ENCODE measurements at regions not wholly inside any gene's neighbourhood (a gene's known extent, or its start where the extent isn't known, plus 50 kb on each side); places are given as distances from the start of the nearest gene placed in this dataset.
"Not testable (repeated sequence)": the region's sequence is repeated elsewhere in the genome, so short reads cannot be mapped to it uniquely, and the experiment has no call there.

DNA sequence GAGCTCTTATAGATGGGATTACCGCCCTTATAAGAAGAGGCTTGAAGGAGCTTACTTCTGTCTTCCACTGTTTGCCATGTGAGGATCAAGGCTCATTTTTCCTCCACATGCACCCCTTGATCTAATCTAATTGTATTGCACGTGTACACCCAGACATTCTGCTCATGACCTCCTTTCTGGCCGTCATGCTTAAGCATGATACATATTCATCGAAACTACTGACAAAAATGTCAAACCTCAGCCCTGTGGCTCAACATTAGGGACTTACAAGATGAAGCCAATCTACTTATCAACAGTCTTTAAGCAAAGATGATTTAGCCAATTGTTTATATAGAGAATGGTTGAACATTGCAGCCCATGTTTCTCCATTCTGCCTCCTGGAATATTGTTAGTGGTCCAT, 127.6 kb downstream of the XCL2 start:
- DNase-seq = no peak

DNA sequence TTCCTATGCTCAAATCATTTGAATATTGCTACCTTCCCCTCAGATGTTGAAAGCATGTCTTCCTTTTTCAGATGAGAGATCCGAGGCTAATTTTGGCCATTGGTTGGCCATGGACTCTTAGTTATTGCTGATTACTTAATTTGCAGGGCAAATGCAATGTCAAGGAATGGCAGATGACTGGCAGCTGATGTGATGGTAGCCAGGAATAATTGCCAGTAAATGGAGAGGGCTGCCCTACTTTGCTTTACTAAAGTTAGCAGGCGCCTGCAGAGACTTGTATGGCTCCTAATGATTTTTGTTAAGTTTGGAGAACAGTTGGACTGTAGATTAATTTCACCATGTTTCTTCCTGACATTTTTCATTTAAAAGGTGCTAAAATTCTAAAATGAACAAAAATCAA, 128.9 kb downstream of the XCL2 start:
- DNase-seq = no peak

DNA sequence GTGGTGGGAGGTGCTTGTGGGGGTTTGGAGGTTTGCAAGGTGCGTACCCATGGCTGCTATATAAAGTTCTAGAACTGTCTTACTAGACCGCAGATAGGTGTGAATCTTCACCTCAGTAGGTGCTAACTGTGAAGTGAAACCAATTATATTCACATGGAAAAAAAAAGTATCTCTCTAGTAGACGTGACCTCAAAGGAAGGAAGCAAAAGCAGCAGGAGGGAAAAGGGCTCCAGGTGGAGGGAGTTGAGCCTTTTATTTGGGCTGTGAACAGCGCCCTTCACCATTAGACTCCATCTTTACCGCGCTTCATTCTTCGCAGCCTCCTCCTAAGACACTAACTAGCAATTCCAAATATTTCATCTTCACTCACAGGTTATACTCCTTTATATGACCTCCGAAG, 129.8 kb downstream of the TBX19 start:
- no peak for DNase-seq

DNA sequence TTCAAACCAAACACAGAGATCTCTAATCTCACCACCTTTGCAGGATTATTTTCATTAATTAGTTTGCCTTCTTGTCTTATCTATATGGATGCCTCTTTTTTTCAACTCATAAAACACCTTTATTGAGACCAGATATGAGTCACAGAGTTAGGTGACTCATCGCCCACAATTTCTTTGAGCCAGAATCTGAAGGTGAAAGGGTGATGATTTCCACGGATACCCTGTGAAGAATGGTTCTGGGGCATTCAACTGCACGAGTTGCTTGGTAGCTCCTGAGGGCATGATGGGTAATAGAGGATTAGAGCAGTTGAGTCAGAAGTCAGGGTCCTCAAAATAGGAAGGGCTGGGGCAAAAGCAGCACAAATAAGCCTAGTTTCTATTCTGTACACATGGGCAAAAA, 128.2 kb downstream of the TBX19 start:
- no peak for DNase-seq

DNA sequence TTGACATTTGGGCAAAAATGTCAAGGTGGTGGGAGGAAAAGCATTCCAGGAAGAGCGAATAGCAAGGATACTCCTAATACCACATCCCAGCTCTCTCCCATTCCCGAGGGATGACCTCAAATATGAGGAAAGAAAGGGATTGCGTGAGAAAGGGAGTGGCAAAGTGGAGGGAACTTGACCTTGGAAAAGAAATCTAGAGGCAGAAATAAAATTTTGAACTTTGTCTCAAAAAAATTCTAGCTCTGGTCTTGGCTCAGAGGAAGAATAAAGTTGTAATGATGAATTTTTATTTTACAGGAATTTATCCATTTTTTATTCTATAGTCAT, 127.8 kb downstream of the TBX19 start:
- no peak for DNase-seq

DNA sequence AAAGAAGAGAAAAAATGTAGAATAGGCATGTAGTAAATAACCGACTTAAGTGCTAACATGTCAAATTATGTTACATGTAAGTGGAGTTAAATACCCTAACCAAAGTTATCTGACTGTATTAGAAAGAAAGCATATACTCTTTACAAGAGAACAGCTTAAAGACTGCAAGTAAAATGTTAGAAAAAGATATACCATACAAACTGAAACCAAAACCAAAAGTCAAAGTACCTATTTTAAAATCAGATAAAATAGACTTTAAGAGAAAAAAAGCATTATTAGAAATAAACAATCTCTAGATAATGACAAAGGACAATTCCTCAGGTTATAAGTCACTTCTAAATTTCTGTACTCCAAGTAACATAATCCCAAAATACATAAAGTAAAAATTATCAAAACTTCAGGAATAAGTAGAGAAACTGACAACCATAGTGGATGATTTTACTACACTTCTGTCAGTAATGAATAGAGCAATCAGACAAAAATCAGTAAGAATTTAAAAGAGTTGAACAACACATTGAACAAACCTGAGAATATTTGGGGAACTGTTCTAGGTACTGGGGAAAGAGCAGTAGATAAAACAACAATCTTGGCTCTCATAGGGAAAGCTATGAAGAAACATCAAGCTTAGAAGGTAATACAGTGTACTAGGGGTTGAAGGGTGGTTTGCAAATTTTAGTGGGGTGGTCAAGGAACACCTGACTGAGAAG, 127.3 kb downstream of the TBX19 start:
- DNase-seq = no peak

DNA sequence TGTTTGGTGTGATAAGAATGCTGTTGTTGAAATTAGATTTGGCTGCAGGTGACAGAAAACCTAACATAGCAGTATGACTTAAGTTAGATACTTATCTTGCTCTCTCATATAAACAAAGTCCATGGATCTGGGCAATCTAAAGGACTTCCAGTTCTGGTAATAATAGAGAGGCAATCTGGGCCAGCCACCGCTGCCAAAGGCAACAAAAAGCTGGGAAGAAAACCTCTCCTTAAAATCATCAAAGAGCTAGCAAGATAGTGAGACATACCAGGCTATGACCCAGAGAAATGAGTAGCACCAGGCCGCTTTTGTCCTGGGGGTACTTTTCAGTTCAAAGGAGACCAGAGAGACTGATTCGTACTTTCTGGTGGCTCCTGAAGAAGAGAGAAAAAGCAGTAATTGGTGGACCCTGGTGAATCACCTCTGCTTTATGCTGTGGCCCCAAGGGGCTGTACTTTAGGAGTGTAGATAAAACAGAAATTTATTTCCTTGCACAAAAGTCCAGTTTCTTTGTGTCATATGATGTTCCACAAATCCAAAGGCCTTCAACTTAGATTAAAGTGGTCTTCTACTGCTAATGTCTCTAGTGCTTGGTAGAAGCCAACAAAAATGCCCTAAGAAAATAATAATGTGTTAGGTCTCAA, 125.4 kb downstream of the TBX19 start:
- DNase-seq = no peak

DNA sequence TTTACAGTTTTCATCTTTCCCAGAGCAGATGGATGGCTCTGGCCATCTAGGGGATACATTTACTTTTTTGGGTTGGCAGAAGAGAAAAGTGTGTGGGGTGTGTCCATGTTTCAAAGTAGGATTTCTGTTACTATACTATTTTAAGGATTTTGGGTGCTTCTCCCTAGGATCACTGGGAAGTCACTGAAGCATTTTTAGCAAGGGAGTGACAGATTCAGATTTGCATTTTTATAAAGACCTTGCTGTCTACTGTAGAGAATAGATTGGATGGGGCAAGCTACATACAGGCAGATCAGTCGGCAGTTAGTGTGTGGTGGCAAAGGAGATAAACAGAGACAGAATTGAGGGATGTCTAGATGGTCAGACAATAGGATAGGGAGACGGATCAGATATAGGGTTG, 122.5 kb downstream of the TBX19 start:
- no peak for DNase-seq

DNA sequence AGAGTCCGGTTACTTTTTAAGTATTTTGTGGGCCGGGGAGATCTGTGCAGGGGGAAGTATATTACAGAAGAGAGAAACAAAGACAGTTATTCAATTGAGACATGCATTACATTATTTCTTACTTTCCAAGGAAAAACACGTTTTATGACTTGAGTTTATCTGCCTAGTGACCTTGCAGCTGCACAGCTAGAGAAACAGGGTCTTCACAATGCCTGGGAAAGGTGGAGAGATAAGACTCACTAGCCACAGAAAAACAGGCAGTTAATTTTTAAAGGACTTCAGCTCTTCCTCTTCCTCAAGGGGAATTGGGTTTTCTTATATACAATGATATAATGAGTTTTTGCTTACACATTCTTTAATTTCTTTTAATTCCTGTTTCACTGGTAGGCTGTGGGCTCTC, 121.8 kb downstream of the TBX19 start:
- not testable (repeated sequence) for DNase-seq

DNA sequence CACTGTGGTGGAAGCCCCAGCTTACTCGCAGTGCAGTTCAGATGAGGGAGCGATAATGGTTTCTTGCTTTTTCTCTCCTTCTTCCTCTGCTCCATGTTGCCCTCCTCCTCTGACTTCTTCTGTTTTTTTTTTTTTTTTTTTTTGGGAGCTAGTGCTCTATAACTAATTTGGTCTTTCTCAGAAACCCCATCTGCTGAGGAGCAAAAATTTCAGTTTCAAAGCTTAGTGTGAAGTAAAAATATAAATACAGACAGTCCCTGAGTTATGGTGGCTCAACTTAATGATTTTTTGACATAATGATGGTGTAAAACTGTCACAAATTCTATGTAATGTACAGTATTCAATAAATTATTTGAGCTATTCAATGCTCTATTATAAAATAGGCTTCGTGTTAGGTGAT, 120.7 kb downstream of the TBX19 start:
- no peak for DNase-seq

DNA sequence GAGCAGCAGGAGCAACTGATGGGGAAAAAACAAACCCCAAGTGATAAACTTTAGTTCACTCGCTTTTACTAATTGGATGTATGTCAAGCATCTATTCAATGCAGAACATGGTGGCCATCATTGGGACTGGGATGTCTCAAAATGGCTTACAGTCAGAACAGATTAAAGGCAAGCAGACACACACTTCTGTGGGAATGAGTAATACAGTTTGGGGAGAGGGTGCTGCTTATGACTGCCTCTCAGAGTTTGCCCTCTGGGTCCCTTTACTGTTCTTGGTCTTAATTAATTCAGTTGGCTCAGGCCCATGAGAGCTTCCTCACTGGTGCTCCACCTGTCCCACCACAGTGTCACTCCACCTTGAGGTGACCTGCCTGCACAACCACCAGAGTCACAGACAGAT, 119.5 kb downstream of the TBX19 start:
- DNase-seq = no peak

DNA sequence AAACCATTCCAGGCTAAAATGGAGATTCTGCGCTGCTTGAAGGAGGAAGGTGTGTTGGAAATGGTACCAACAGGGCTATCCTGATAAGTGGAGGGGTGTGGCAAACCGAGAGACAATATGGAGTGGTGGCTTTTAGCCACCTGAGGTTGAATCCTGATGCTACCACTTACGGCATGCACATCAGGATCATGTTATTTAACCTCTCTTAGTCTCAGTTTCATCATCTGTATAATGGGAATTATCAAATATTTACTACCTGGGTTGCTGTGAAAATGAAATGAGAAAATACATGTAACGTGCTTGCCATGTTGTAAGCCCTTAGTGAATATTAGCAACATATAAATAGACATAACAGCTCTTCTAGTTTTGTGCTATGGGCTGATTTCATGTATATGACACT, 117.1 kb downstream of the TBX19 start:
- DNase-seq = no peak

DNA sequence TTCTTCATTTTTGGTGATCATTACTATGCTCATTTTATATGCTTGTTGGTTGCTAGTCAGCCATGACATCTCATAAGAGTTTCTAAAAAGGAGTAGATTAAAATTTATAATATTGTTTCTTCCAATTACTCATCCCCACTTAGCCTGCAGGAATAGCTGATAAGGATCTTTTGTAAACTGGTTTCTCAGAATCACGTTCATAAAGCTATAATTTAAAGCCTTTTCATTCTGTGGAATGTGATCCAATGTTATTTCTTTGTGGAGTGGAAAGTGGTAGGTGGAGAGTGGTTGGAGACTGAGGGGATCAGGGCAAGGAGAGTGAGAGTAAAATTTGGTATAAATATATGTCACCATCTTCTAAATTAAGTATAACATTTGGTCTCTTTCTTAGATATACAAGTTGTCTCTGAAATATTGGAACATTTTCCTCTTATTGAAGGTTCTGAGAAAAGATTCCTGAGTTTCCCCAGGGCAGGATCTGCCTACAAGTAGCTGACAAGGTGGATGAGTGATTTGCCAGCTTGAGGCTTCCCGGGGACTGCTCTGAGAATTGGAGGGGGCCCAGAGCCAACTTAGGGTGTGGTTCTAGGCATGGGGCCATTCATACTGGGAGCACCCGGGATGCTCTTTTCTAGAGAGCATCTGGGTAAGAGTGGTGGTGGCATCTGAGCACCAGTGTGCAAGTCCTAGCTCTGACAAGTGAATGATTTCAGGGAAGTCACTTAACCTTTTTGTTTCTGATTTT, 116.4 kb downstream of the TBX19 start:
- no peak for DNase-seq

DNA sequence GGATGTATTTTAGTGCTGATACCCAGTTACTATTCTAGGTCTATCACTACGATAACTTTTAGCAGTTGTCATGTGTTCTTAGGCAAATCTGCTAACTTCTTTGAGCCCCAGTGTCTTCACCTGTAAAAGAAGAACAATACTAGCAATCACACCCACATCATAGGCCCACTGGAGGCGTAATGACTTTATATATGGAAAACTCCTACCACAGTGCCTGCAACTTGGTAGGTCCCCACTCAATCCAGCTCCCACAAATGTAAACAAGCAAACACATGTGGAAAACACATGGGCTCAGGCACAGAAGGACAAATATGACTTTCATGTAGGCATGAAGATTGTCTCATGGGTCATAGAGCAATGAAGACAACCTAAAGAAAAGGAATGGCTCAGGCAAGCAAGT, 115.8 kb downstream of the TBX19 start:
- DNase-seq = no peak

DNA sequence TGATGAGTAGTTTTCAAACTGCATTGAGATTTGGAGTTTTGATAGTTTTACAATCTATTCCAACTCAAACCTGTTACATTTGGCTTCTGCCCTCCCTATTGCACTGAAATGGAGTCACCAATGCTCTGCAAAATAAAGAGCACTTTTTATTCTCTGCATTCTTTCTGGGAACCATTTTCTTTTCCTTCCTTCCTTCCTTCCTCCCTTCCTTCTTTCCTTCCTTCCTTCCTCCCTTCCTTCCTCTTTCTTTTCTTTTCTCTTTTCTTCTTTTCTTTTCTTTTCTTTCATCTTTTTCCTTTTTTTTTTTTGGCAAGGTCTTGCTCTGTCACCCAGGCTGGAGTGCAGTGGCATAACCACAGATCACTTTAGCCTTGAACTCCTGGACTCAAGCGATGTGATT, 114.2 kb downstream of the TBX19 start:
- DNase-seq = no peak

DNA sequence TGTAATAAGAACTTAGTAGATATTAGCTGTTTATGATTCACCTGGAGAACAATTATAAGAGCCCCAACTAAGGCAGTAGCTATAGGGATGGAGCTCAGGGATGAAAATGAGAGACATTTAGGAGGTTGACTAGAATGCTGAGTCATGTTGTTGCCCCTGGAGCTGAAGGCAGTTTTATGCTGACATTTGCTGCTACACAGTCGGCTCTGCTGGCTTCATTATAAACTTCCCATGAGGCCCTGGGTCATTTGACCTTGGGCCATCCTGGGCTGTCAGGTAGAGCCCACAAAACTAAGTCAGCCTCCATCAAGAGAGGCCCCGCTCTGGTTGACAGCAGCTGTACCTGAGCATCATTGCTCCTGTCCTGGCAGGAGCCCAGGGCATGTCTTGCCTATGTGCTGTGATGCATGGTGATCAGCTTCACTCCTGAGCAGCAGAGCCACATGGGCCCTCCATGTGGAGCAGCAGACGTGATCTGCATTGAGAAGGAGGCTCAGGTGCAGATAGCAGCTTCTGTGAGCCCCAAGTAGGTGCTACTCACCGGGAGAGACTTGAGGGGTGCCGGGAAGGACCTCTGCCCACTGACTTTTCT, 112.4 kb downstream of the TBX19 start:
- no peak for DNase-seq

DNA sequence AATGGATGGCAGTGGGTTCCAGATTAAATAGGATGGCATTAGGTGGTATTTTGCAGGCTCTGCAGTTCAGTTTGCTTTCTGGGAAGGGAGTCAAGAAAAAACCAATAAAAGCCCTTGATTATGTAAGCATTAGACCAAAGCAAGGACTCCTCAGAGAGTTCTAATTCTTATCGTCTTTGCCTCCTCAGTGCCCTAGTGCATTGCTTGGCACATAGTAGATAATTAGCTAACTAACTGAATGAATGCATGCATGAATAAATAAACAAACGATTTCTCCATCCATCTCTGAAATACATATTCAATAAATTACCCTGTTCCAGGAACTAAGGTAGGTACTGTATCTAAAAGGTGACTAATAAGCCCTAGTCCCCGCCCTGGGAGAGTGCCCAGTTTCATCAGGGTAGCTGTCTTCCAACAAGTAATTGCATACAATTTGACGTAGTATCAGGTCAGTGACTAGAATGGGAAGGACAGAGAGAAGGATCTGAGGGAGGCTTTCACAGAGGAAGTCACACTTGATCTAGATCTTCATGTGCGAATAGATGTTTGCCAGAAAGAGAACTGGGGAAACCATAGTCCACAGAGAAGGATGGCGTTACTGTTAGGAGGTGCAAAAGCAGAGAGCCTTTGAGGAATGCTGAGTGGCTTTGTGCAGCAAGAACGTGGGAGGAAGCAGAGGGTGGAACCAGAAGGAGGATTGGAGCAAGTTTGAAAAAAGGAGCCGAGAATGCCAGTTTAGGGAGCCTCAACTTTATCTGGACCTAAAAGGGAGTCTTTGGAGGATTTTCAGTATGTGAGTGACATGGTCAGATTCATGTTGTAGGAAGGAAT, 111.4 kb downstream of the TBX19 start:
- no peak for DNase-seq

DNA sequence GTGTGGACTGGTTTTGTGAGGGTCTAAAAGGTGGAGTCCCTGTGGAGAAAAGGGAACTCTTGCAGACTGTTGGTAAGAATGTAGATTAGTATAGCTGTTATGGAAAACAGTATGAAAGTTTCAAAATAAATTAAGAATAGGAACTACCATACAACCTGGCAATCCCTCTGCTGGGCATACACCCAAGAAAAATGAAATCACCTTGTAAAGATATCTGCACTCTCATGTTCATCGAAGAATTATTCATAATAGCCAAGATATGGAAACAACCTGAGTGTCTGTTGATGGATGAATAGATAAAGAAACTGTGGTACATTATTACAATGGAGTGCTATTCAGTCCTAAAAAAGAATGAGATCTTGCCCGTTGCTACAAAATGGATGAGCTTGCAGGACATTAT, 109.6 kb downstream of the TBX19 start:
- no peak for DNase-seq

DNA sequence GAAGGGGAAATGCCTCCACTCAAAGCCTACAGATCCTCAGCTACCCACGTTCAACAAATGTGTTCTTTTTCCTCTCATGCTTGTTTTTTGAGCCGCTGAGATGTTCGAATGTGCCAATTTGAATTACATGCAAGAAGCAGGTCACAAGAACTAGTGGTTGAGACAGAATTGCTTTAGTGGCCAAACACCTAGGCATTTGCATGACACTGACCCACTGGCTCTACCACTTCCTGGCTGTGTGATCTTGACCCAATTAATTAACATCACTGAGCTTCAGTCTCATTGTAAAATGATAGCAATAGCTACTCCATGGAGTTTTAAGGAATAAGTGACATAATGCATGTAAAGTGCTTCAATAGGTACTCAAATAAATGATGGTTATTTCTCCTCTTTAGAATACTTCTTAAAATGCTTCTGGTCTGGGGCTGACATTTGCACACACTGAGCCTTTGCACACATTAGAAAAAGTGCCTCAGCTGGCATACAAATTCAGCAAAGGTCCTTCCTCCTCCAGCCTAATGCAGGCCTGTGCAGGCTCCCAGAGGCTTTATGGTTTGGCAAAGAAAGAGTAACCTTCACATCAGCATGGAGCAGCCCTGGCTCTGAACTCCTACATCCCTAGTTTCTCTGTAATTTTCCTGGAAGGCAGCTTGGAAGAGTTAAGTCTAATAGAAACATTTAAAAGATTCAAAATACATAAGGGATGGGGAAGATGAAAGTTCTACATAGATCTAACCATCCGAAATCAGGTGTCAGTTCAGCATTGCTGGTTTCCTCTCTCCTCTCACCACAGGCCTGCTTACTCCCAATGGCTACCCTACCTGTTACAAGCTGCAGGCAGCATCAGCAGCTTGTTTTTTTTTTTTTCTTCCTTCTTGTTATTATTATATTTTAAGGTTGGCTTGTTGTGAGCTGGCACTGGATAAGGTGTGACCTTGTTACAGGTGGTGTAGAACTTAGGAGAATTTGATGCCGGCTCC, 107.4 kb downstream of the TBX19 start:
- DNase-seq = no peak

DNA sequence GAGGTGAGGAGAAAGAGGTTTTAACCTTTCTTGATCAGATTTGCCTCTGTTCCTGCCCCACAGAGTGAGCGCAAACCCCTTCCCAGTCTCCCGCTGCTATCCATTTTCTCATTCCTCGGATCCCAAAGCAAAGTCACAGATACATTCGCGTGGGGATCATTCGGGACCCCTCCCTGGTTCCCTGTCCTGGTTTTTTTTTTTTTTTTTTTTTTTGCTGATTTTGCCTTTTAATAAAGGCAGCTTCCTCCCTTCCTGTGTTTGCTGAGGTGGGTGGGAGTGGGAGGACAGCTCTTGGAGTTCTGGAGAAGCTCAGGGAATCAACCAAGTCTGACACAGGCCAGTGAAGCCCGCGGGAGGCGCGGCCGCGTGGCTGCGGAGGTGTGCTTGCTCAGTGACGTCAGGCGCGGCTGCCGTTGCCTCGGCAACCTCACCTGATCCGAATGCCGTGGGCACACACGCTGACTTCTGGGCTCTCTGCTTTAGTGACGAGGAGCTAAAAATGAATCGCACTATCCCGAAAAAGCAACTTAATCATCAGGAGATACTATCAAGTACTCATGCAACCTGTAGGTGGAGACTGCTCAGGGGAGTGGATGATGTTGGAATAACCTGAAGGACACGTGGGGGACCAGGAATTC, 106.4 kb downstream of the TBX19 start:
- peak; percentile 65 for DNase-seq

DNA sequence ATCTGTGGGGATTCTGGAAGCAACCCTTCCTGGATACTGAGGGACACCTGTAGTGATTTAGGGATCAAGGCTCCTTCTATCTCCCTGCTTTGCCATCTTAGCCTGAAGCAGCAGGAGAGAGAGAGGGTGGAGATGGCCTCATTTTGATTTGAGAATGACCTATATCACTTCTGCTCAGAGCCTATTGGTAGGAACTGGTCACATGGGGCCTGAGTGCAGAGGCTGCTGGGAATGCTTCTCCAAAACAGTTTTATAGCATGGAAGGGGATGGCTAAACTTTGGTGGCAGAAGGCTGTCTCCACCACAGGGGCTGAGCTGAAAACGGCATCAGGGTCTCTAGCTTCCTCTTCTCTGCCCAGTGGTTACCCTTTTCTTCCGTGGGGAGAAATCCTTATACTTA, 105.8 kb downstream of the TBX19 start:
- no peak for DNase-seq
